22Rv1 (cell line): ENCODE measurements at regions not wholly inside any gene's neighbourhood (a gene's known extent, or its start where the extent isn't known, plus 50 kb on each side); places are given as distances from the start of the nearest gene placed in this dataset.

Experiments
- H3K27ac ChIP-seq: fragments of 450-650 bp; 2 replicates; pipeline ENCODE4 v1.5.1; 2017
- ZFX ChIP-seq: fragments of 450-650 bp; IDR thresholded peaks from 2 replicates; pipeline ENCODE4 v1.6.1; 2017; ENCODE audit warnings: antibody characterized with exemption, borderline replicate concordance
- TF ChIP-seq, protein P1 (sequence below): fragments of 450-650 bp; IDR thresholded peaks from 2 replicates; pipeline ENCODE4 v1.5.1; 2017; ENCODE audit warnings: mild to moderate bottlenecking

DNA sequence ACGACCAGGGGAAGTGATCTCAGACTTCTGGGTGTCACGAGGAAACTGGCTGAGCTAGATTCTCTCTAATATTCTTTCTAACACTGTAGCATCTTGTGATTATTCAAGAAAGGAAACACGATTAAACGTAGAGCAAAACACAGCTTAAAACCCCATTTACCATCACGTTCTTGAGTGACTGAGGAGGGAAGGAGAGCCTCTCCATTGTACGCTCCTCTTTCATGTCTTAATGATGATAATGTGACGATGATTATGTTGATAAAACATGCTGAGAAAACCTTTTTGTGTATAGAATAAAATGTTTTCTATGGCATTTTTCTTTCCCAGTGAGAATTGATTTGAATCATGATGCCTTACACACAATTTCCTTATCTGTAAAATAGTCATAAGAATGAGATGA is 705.6 kb upstream of the ID2 start:
- H3K27ac ChIP-seq = no peak overlapping the region
- TF ChIP-seq, protein P1, sequence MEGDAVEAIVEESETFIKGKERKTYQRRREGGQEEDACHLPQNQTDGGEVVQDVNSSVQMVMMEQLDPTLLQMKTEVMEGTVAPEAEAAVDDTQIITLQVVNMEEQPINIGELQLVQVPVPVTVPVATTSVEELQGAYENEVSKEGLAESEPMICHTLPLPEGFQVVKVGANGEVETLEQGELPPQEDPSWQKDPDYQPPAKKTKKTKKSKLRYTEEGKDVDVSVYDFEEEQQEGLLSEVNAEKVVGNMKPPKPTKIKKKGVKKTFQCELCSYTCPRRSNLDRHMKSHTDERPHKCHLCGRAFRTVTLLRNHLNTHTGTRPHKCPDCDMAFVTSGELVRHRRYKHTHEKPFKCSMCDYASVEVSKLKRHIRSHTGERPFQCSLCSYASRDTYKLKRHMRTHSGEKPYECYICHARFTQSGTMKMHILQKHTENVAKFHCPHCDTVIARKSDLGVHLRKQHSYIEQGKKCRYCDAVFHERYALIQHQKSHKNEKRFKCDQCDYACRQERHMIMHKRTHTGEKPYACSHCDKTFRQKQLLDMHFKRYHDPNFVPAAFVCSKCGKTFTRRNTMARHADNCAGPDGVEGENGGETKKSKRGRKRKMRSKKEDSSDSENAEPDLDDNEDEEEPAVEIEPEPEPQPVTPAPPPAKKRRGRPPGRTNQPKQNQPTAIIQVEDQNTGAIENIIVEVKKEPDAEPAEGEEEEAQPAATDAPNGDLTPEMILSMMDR = no peak
- no peak for TF ChIP-seq ZFX

DNA sequence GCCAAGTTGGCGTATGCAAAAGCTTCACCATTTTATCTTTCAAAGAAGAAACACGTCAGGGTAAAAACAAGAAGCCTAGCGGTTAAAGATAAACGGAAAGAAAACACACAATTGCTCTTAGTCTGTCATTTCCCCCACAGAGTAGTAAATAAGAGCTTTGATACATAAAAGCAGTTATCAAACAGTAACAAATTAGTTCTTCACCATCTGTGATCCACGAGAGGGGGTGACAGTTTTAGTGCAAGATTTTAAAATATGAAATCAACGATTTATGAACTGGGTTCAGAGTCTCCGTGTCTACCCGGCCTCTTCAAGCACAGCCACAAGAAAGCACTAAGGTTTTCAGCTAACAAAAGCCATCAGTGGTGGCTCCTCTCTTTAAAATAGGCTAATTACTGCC is 703.9 kb upstream of the ID2 start:
- TF ChIP-seq, protein P1 = no peak
- no peak for TF ChIP-seq ZFX
- H3K27ac ChIP-seq = no peak overlapping the region

DNA sequence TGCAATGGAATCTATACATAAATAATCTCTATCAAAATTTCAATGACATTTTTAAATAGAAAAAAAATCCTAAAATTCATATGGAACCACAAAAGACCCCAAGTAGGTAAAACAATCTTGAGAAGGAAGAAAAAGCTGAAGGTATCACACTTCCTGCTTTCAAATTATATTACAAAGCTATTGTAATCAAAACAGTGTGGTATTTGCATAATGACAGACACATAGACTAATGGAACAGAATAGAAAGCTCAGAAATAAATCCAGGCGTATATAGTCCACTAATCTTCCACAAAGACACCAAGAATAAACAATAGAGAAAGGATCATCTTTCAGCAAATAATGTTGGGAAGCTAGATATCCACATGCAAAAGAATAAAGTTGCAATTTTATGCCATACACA is 699.8 kb upstream of the ID2 start:
- no peak for TF ChIP-seq ZFX
- TF ChIP-seq, protein P1 = no peak
- H3K27ac ChIP-seq = no peak overlapping the region

- TF ChIP-seq, protein P1 = no peak
- TF ChIP-seq ZFX = no peak
- H3K27ac ChIP-seq = no peak overlapping the region
Observed at GRCh38 chr2:7983451-7983850, 698.4 kb upstream of the ID2 start.

- TF ChIP-seq, protein P1 = no peak
- TF ChIP-seq ZFX = no peak
- no peak overlapping the region for H3K27ac ChIP-seq
Observed at GRCh38 chr2:7983912-7984311, 697.9 kb upstream of the ID2 start.

- no peak overlapping the region for H3K27ac ChIP-seq
- no peak for TF ChIP-seq ZFX
- TF ChIP-seq, protein P1 = no peak
Observed at GRCh38 chr2:7984693-7985353, 697.0 kb upstream of the ID2 start.

- no peak overlapping the region for H3K27ac ChIP-seq
- no peak for TF ChIP-seq ZFX
- TF ChIP-seq, protein P1 = no peak
Observed at GRCh38 chr2:7986431-7986830, 695.4 kb upstream of the ID2 start.
